ENCODE measurements at regions not wholly inside any gene's neighbourhood (a gene's known extent, or its start where the extent isn't known, plus 50 kb on each side); places are given as distances from the start of the nearest gene placed in this dataset.
A peak's percentile ranks its signal among the peaks of the same experiment; 100 is the strongest.

DNA sequence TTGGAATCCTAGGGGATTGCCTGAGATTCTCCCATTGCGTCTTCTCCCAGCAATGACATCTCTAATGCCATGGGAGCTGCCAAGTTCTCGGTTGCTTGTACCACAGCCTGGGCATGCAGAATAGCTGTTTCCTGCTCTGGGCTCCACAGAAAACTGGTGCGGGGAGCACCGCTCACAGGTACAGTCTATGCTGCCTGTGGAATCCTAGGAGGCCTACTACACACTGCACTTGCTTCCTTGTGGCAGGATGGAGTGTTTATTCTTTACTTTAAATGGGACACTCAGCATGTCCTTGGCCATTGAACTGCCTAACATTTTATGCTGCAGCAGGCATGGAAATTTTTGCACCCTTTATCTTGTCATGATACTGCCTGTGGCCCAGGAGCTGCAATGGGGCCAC is 378.8 kb upstream of the SHH start:
- TF ChIP-seq, protein P1, sequence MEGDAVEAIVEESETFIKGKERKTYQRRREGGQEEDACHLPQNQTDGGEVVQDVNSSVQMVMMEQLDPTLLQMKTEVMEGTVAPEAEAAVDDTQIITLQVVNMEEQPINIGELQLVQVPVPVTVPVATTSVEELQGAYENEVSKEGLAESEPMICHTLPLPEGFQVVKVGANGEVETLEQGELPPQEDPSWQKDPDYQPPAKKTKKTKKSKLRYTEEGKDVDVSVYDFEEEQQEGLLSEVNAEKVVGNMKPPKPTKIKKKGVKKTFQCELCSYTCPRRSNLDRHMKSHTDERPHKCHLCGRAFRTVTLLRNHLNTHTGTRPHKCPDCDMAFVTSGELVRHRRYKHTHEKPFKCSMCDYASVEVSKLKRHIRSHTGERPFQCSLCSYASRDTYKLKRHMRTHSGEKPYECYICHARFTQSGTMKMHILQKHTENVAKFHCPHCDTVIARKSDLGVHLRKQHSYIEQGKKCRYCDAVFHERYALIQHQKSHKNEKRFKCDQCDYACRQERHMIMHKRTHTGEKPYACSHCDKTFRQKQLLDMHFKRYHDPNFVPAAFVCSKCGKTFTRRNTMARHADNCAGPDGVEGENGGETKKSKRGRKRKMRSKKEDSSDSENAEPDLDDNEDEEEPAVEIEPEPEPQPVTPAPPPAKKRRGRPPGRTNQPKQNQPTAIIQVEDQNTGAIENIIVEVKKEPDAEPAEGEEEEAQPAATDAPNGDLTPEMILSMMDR (IDR thresholded peaks at IDR 0.05; ENCODE audit: unreplicated experiment) = no peak
- no peak for DNase-seq (ENCODE audit: unreplicated experiment)
- H3K9me3 Mint-ChIP-seq (ENCODE audit: unreplicated experiment) = peaks cover 8% of the 10 kb centered on the region
- H3K4me1 Mint-ChIP-seq (ENCODE audit: insufficient read depth, unreplicated experiment) = no peaks in the 10 kb centered on the region
- no peak overlapping the region for H3K4me3 Mint-ChIP-seq (ENCODE audit: unreplicated experiment)
- no TSS peak for BruUV-seq (replicated peaks)
- POLR2A ChIA-PET = interaction anchor here (0.6 to 1.0 kb wide), 2 partner anchors 10 to 1188 kb away, joined by 3 read pairs; partner anchors contain the start of gene PAXIP1
- no peaks in the 10 kb centered on the region for H3K27me3 Mint-ChIP-seq (ENCODE audit: insufficient read depth, unreplicated experiment)
- intact Hi-C loops (cut with micrococcal nuclease) = no loop called here
- H3K36me3 Mint-ChIP-seq (ENCODE audit: insufficient read depth, unreplicated experiment) = no peaks in the 10 kb centered on the region
- no peak overlapping the region for H3K27ac Mint-ChIP-seq (ENCODE audit: low read depth, unreplicated experiment)
- CTCF ChIA-PET = no interaction called here

DNA sequence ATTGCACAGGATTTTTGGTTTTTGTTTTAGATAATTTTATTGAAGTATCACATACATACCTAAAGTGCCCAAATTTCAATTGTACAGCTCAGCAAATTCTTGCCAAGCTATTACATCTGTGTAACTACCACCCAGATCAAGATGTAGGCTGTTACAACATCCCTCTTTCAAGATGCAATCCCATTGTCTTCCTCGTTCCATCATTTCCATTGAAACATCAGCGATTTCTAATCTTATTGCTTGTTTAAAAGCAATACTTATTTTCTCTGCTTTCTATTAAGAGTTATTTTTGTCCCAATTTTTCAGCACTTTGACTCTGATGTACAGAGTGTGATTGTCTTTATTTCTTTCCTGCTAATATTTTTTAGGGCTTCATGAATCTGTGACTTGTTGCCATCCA is 372.8 kb upstream of the SHH start:
- H3K4me3 Mint-ChIP-seq (ENCODE audit: unreplicated experiment) = no peak overlapping the region
- peaks cover 4% of the 10 kb centered on the region for H3K36me3 Mint-ChIP-seq (ENCODE audit: insufficient read depth, unreplicated experiment)
- H3K4me1 Mint-ChIP-seq (ENCODE audit: insufficient read depth, unreplicated experiment) = no peaks in the 10 kb centered on the region
- BruUV-seq (replicated peaks) = no TSS peak
- TF ChIP-seq, protein P1 (IDR thresholded peaks at IDR 0.05; ENCODE audit: unreplicated experiment) = no peak
- H3K27ac Mint-ChIP-seq (ENCODE audit: low read depth, unreplicated experiment) = no peak overlapping the region
- H3K9me3 Mint-ChIP-seq (ENCODE audit: unreplicated experiment) = peaks cover 19% of the 10 kb centered on the region
- ChIA-PET POLR2A (no interaction called here), CTCF (interaction anchor here (0.7 kb wide), 1 partner anchor 322 kb away, joined by 3 read pairs; no protein-coding TSS in a partner anchor)
- DNase-seq (ENCODE audit: unreplicated experiment) = no peak
- intact Hi-C loops (cut with micrococcal nuclease) = no loop called here
- peaks cover 10% of the 10 kb centered on the region for H3K27me3 Mint-ChIP-seq (ENCODE audit: insufficient read depth, unreplicated experiment)

DNA sequence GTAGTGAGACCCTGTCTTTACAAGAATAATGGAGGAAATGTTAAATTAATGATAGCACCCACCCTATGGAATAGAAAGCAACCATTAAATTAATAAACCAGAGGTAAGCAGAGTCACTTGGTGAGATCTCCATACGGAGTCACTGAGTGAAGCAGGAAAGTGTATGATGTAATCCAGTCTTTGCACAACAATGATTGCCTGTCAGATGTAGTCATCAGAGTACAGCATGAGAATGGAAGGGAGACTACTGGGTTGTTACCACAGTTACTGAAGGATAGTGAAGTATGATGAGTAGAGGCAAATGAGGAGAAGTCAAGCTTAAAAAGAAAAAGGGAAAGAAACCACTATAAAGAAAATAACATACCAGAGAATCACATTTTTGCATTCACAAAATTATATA is 371.9 kb upstream of the SHH start:
- BruUV-seq (replicated peaks) = no TSS peak
- CTCF ChIA-PET = interaction anchor here (0.7 kb wide), 1 partner anchor 360 kb away, joined by 3 read pairs; no protein-coding TSS in a partner anchor

DNA sequence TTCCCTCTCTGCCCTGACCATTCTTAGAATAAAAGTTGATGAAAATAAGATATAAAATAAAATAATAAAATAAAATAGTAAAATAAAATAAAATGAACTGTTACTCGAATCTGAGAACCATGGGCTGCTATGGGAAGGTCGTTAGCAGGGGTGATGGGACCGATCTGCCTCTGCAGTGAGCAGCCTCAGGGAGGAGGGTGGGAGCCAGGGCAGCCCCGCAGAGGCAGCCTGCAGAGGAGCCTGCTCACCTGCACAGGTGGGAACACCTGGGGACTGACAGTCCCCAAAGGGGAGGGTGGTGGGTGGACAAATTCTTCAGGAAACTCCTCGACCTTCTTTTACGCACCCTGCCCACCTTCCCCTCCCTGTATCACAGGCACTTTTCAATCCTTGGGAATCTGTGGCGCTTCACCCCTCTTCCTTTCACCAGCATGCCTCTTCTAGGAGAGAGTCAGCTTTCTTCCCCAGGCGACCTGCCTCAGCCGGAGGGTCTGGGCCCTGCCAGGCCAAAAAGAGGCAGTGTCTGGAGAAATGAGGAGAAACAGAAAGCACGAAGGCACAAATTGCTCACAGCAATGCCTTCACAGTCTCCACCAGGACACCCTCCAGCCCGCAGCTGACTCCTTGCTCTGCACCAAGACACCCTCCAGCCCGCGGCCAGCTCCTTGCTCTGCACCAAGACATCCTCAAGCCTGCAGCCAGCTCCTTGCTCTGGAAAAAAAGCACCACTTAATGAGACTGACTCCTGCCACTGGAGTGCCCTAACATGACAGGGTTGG is 368.4 kb upstream of the SHH start:
- peaks cover 4% of the 10 kb centered on the region for H3K36me3 Mint-ChIP-seq (ENCODE audit: insufficient read depth, unreplicated experiment)
- TF ChIP-seq, protein P1 (IDR thresholded peaks at IDR 0.05; ENCODE audit: unreplicated experiment) = no peak
- peaks cover 20% of the 10 kb centered on the region for H3K27me3 Mint-ChIP-seq (ENCODE audit: insufficient read depth, unreplicated experiment)
- H3K9me3 Mint-ChIP-seq (ENCODE audit: unreplicated experiment) = peaks cover 6% of the 10 kb centered on the region
- ChIA-PET POLR2A (no interaction called here), CTCF (interaction anchor here (0.9 kb wide), 2 partner anchors 16 to 342 kb away, joined by 4 read pairs; no protein-coding TSS in a partner anchor)
- H3K4me3 Mint-ChIP-seq (ENCODE audit: unreplicated experiment) = no peak overlapping the region
- no peak overlapping the region for H3K27ac Mint-ChIP-seq (ENCODE audit: low read depth, unreplicated experiment)
- no peak for DNase-seq (ENCODE audit: unreplicated experiment)
- BruUV-seq (replicated peaks) = no TSS peak
- intact Hi-C loops (cut with micrococcal nuclease) = no loop called here
- no peaks in the 10 kb centered on the region for H3K4me1 Mint-ChIP-seq (ENCODE audit: insufficient read depth, unreplicated experiment)

More for the DNA sequence above, 371.9 kb upstream of the SHH start:
- Mint-ChIP-seq H3K9me3 (ENCODE audit: unreplicated experiment) (peaks cover 19% of the 10 kb centered on the region), H3K4me3 (ENCODE audit: unreplicated experiment) (no peak overlapping the region), H3K36me3 (ENCODE audit: insufficient read depth, unreplicated experiment) (peaks cover 4% of the 10 kb centered on the region), H3K27ac (ENCODE audit: low read depth, unreplicated experiment) (no peak overlapping the region), H3K4me1 (ENCODE audit: insufficient read depth, unreplicated experiment) (no peaks in the 10 kb centered on the region), H3K27me3 (ENCODE audit: insufficient read depth, unreplicated experiment) (peaks cover 19% of the 10 kb centered on the region)
- intact Hi-C loops (cut with micrococcal nuclease) = no loop called here
- DNase-seq (ENCODE audit: unreplicated experiment) = peak; percentile 31
- TF ChIP-seq, protein P1 (IDR thresholded peaks at IDR 0.05; ENCODE audit: unreplicated experiment) = no peak
- POLR2A ChIA-PET = no interaction called here

Measured in MCF 10A (cell line).